ENCODE measurements at regions not wholly inside any gene's neighbourhood (a gene's known extent, or its start where the extent isn't known, plus 50 kb on each side); places are given as distances from the start of the nearest gene placed in this dataset.
A peak's percentile ranks its signal among the peaks of the same experiment; 100 is the strongest.
"Not testable (repeated sequence)": the region's sequence is repeated elsewhere in the genome, so short reads cannot be mapped to it uniquely, and the experiment has no call there.

DNA sequence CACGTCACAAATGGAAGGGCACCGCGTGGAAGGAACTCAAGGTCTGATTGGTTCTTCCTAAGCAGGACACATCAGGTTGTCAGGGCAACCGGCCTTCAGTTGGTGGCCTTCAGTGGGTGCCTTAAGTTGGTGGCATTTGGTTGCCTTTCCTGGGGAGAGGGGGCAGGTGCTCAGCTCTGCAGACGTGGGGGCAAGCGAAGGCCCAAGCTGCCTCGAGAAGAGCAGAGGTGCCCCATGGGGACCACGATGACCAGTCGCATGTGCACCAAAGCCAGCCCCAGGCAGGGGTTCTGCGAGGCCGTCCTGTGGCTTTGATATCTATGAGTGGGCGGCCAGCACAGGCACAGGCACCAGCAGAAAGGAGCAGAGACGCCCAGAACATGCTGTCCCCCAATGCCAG, 1742.8 kb upstream of the DEFB115 start:
- 15% methylated on average over 8 of the region's 13 CpGs for WGBS (ENCODE audit: low lambda C conversion rate)
- H3K9me3 ChIP-seq; POLR2A ChIA-PET; CTCF ChIA-PET; H3K79me2 ChIP-seq (ENCODE audit: insufficient read depth); H3F3A ChIP-seq (replicated peaks; ENCODE audit: insufficient read depth); H3K4me2 ChIP-seq; H3K4me3 ChIP-seq (ENCODE audit: low read depth in 2 of 2, low read length in 1 of 2); H2AFZ ChIP-seq (ENCODE audit: low read depth); H3K9me2 ChIP-seq; H4K20me1 ChIP-seq (ENCODE audit: insufficient read depth); H3K27me3 ChIP-seq (ENCODE audit: insufficient read depth); H3K36me3 ChIP-seq (replicated peaks in 1 of 2; ENCODE audit: control insufficient read depth in 1 of 2, insufficient read depth in 2 of 2, low read length in 1 of 2); H3K9ac ChIP-seq; H3K27ac ChIP-seq (ENCODE audit: low read depth in 2 of 2, low read length in 1 of 2); H3K4me1 ChIP-seq (ENCODE audit: control insufficient read depth in 1 of 2, insufficient read depth in 2 of 2, low read depth in 1 of 2, low read length in 1 of 2); DNase-seq: not testable (repeated sequence)

DNA sequence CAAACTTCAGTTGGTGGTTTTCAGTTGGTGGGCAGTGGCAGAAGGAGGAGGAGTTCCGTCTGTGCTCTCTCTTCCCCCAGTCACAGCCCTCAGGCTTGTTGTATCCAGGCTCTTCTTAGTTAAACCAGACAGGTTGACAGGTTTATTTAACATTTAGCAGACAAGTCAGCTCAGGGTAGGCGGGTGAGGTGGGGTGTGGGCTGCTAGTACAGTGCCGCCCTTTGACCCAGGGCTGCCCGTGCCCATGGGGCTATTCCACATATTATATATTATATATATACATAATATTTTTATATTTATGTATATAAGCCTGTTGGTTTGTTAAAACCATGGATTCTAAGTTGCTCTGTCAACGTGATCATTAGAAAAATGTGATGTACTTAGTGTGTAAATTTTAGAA, 1740.6 kb upstream of the DEFB115 start:
- H3K27me3 ChIP-seq (ENCODE audit: insufficient read depth); H3K4me3 ChIP-seq (ENCODE audit: low read depth in 2 of 2, low read length in 1 of 2); POLR2A ChIA-PET; H3K27ac ChIP-seq (ENCODE audit: low read depth in 2 of 2, low read length in 1 of 2); DNase-seq; H3K9me3 ChIP-seq; CTCF ChIA-PET; H3K79me2 ChIP-seq (ENCODE audit: insufficient read depth); H4K20me1 ChIP-seq (ENCODE audit: insufficient read depth); H3K4me1 ChIP-seq (ENCODE audit: control insufficient read depth in 1 of 2, insufficient read depth in 2 of 2, low read depth in 1 of 2, low read length in 1 of 2); H3F3A ChIP-seq (replicated peaks; ENCODE audit: insufficient read depth); H2AFZ ChIP-seq (ENCODE audit: low read depth); H3K4me2 ChIP-seq; H3K36me3 ChIP-seq (replicated peaks in 1 of 2; ENCODE audit: control insufficient read depth in 1 of 2, insufficient read depth in 2 of 2, low read length in 1 of 2); H3K9me2 ChIP-seq; H3K9ac ChIP-seq: not testable (repeated sequence)
- WGBS (ENCODE audit: low lambda C conversion rate) = 12% methylated on average over 5 of the region's 5 CpGs

DNA sequence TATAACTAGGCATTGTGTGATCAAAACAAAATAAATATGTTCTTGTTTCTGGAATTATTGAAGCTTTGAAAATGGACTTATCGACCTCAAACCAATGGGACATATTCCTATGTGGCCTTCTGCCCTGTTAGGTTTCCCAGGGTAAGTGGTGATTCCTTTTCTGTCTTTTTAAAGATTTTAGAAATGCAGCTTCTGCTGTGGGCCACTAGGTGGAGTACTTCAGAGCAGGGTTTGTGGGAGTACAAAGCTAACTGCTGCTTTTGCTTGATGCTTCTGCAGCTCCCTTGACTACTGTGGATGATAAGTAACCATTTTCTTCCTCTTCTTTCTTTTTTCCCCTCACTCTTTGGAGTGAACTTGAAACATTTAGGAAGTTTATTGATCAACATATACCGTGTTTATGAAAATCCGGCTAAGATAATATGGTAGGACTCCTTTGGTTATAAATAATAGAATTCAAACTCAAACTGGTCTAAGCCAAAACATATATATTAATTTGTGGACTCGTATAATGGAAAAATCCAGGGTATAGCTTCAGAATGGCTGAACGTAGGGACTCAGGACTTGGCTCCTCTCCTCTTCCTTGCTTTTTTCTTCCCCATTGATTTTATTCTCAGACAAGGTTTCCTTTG, 1737.7 kb upstream of the DEFB115 start:
- H3K9me2 ChIP-seq; H3F3A ChIP-seq (replicated peaks; ENCODE audit: insufficient read depth); H3K79me2 ChIP-seq (ENCODE audit: insufficient read depth); POLR2A ChIA-PET; H4K20me1 ChIP-seq (ENCODE audit: insufficient read depth); H2AFZ ChIP-seq (ENCODE audit: low read depth); H3K36me3 ChIP-seq (replicated peaks in 1 of 2; ENCODE audit: control insufficient read depth in 1 of 2, insufficient read depth in 2 of 2, low read length in 1 of 2); H3K9ac ChIP-seq; H3K4me1 ChIP-seq (ENCODE audit: control insufficient read depth in 1 of 2, insufficient read depth in 2 of 2, low read depth in 1 of 2, low read length in 1 of 2); H3K4me3 ChIP-seq (ENCODE audit: low read depth in 2 of 2, low read length in 1 of 2); H3K27ac ChIP-seq (ENCODE audit: low read depth in 2 of 2, low read length in 1 of 2); H3K27me3 ChIP-seq (ENCODE audit: insufficient read depth); CTCF ChIA-PET; DNase-seq; H3K9me3 ChIP-seq; H3K4me2 ChIP-seq: not testable (repeated sequence)
- TF ChIP-seq SMC3 (IDR thresholded peaks at IDR 0.05; ENCODE audit: low read depth, low read length) = peak; percentile 31; the same call in 1 of the 2 replicates
- TF ChIP-seq, protein P1, sequence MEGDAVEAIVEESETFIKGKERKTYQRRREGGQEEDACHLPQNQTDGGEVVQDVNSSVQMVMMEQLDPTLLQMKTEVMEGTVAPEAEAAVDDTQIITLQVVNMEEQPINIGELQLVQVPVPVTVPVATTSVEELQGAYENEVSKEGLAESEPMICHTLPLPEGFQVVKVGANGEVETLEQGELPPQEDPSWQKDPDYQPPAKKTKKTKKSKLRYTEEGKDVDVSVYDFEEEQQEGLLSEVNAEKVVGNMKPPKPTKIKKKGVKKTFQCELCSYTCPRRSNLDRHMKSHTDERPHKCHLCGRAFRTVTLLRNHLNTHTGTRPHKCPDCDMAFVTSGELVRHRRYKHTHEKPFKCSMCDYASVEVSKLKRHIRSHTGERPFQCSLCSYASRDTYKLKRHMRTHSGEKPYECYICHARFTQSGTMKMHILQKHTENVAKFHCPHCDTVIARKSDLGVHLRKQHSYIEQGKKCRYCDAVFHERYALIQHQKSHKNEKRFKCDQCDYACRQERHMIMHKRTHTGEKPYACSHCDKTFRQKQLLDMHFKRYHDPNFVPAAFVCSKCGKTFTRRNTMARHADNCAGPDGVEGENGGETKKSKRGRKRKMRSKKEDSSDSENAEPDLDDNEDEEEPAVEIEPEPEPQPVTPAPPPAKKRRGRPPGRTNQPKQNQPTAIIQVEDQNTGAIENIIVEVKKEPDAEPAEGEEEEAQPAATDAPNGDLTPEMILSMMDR (IDR thresholded peaks at IDR 0.05) = peak; percentile 76
- 2% methylated on average over 5 of the region's 5 CpGs for WGBS (ENCODE audit: low lambda C conversion rate)

DNA sequence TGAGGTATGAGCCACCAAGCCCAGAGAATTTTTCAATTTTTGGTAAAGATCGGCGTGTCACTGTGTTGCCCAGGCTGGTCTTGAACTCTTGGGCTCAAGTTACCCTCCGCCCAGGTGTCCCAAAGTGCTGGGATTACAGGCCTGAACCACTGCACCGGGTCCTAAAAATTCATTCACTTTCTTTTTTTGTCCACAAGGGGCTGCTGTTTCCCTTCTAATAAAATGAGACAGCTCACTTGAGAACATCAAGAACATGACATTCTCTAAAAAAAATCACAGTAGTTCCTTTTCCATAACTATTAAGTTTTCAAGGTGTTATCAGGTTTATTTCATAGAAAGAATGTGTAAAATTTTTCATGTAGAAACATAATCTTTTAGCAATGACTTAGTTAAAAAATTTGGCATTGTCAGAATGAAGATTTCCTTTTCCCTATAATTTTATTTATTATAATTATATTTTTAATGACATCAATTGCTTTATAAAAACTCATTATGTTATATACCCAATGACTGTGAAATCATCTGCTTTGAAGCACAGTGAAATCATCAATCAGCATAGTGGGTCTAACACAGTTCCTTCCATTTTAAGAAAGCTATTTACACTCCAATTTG, 1723.8 kb upstream of the DEFB115 start:
- H3K27ac ChIP-seq (ENCODE audit: low read depth in 2 of 2, low read length in 1 of 2); H3K36me3 ChIP-seq (replicated peaks in 1 of 2; ENCODE audit: control insufficient read depth in 1 of 2, insufficient read depth in 2 of 2, low read length in 1 of 2); H3K9me3 ChIP-seq; DNase-seq; H3K9ac ChIP-seq; H3K4me3 ChIP-seq (ENCODE audit: low read depth in 2 of 2, low read length in 1 of 2); H3K79me2 ChIP-seq (ENCODE audit: insufficient read depth); H3K9me2 ChIP-seq; H4K20me1 ChIP-seq (ENCODE audit: insufficient read depth); POLR2A ChIA-PET; H3K4me2 ChIP-seq; H3F3A ChIP-seq (replicated peaks; ENCODE audit: insufficient read depth); H2AFZ ChIP-seq (ENCODE audit: low read depth); H3K4me1 ChIP-seq (ENCODE audit: control insufficient read depth in 1 of 2, insufficient read depth in 2 of 2, low read depth in 1 of 2, low read length in 1 of 2); H3K27me3 ChIP-seq (ENCODE audit: insufficient read depth): not testable (repeated sequence)
- TF ChIP-seq SMC3 (IDR thresholded peaks at IDR 0.05; ENCODE audit: low read depth, low read length) (peak; percentile 28; the same call in 1 of the 2 replicates), RAD21 (IDR thresholded peaks at IDR 0.05; ENCODE audit: low read length) (peak; percentile 57)
- TF ChIP-seq, protein P1 (IDR thresholded peaks at IDR 0.05) = peak; percentile 64
- CTCF ChIA-PET = interaction anchor here (0.6 to 2.6 kb wide), 7 partner anchors 111 to 1726 kb away, joined by 3 to 10 read pairs (median 4); no protein-coding TSS in a partner anchor
- WGBS (ENCODE audit: low lambda C conversion rate) = 3% methylated on average over 4 of the region's 4 CpGs

DNA sequence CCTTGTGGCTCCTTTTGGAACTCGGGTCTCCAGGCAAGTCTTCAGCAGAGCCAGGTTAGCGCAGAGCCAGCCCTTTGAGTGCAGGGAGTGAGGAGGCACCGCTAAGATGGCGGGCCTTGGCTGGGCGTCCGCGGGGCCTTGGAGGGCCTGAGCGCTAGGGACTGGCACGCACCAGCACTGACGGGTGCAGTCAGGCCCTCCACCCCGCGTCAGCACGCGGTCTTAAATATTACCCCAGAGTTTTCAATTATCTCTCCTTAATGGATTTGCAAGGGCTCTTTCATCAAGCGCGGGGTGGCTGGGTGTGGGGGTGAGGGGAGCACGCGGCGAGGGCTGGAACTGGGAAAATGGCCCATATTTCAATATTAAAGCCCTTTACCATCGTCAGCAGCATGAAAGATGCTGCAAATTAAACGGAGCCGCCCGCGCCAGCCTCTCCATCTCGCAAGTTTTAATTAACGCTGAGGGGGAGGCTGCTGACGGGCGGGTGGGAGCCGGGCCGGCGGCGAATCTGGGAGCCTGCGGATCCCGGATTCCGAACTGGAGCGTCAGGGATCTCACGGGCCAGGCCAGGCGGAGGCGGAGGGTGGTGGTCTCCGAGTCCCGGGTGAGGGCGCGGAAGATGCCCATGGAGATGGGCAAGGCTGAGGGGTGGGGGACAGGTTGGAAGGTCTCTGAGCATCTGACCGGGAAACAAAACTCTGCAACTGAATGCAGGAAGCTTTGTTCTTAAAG, 1690.4 kb upstream of the DEFB115 start:
- H3K9me2 ChIP-seq; H3K4me3 ChIP-seq (ENCODE audit: low read depth in 2 of 2, low read length in 1 of 2); H3K4me2 ChIP-seq; CTCF ChIA-PET; POLR2A ChIA-PET; H3K9me3 ChIP-seq; H3K36me3 ChIP-seq (replicated peaks in 1 of 2; ENCODE audit: control insufficient read depth in 1 of 2, insufficient read depth in 2 of 2, low read length in 1 of 2); H3K27ac ChIP-seq (ENCODE audit: low read depth in 2 of 2, low read length in 1 of 2); H4K20me1 ChIP-seq (ENCODE audit: insufficient read depth); H3K27me3 ChIP-seq (ENCODE audit: insufficient read depth); H3F3A ChIP-seq (replicated peaks; ENCODE audit: insufficient read depth); H3K4me1 ChIP-seq (ENCODE audit: control insufficient read depth in 1 of 2, insufficient read depth in 2 of 2, low read depth in 1 of 2, low read length in 1 of 2); DNase-seq; H3K9ac ChIP-seq; H3K79me2 ChIP-seq (ENCODE audit: insufficient read depth); H2AFZ ChIP-seq (ENCODE audit: low read depth): not testable (repeated sequence)
- 22% methylated on average over 41 of the region's 44 CpGs for WGBS (ENCODE audit: low lambda C conversion rate)
